Smooth muscle cell (in vitro differentiated cells): ENCODE measurements at regions not wholly inside any gene's neighbourhood (a gene's known extent, or its start where the extent isn't known, plus 50 kb on each side); places are given as distances from the start of the nearest gene placed in this dataset.

Experiments
- DNase-seq: peaks from one replicate; lab custom pipeline; 2025; ENCODE audit not compliant: unreplicated experiment; lab: John Stamatoyannopoulos, UW
- H2AFZ ChIP-seq: fragments of 200-600 bp; sonication (generic); 2 replicates; pipeline ENCODE4 v1.6.0; 2016; ENCODE audit warnings: antibody characterized with exemption, low read depth, mild to moderate bottlenecking
- H3F3A ChIP-seq: fragments of 200-600 bp; sonication (generic); 2 replicates; pipeline ENCODE4 v1.6.0; 2017; ENCODE audit warnings: antibody characterized with exemption, low read depth
- H3K27ac ChIP-seq: fragments of 200-600 bp; sonication (generic); 2 replicates; pipeline ENCODE4 v1.5.1; 2016; ENCODE audit warnings: low read depth, mild to moderate bottlenecking
- H3K27me3 ChIP-seq: fragments of 200-600 bp; sonication (generic); 2 replicates; pipeline ENCODE4 v1.6.1; 2016; ENCODE audit warnings: low read depth, mild to moderate bottlenecking
- H3K36me3 ChIP-seq: fragments of 200-600 bp; sonication (generic); 2 replicates; pipeline ENCODE4 v1.5.1; 2016; ENCODE audit warnings: low read depth
- H3K4me1 ChIP-seq: fragments of 200-600 bp; sonication (generic); 2 replicates; pipeline ENCODE4 v1.5.1; 2016; ENCODE audit warnings: low read depth
- H3K4me2 ChIP-seq: fragments of 200-600 bp; sonication (generic); 2 replicates; pipeline ENCODE4 v1.6.0; 2016; ENCODE audit warnings: mild to moderate bottlenecking
- H3K4me3 ChIP-seq: fragments of 200-600 bp; sonication (generic); 2 replicates; pipeline ENCODE4 v1.5.1; 2016; ENCODE audit warnings: mild to moderate bottlenecking
- H3K79me2 ChIP-seq: fragments of 200-600 bp; sonication (generic); 2 replicates; pipeline ENCODE4 v1.6.0; 2016; ENCODE audit warnings: low read depth, mild to moderate bottlenecking
- H3K9ac ChIP-seq: fragments of 200-600 bp; sonication (generic); 2 replicates; pipeline ENCODE4 v1.6.0; 2016; ENCODE audit warnings: low read depth
- H3K9me3 ChIP-seq: fragments of 200-600 bp; sonication (generic); replicated peaks from 2 replicates; pipeline ENCODE4 v1.5.1; 2016; ENCODE audit warnings: low read depth
- H4K20me1 ChIP-seq: fragments of 200-600 bp; sonication (generic); 2 replicates; pipeline ENCODE4 v1.6.0; 2016; ENCODE audit warnings: low read depth
- WGBS: methylation state at CpG from one replicate; pipeline ENCODE4 v1.1.7; 2016; ENCODE audit warnings: low lambda C conversion rate; 5-methylcytosine and 5-hydroxymethylcytosine counted together
- TF ChIP-seq, protein P1 (sequence below): fragments of 200-600 bp; sonication (generic); IDR thresholded peaks from 2 replicates; pipeline ENCODE4 v1.5.1; 2017; ENCODE audit warnings: borderline replicate concordance, mild to moderate bottlenecking, antibody characterized with exemption; ENCODE audit not compliant: insufficient read depth, poor library complexity, severe bottlenecking

- Histone ChIP-seq H4K20me1 (no peaks in the 10 kb centered on the region), H3K4me3 (no peak overlapping the region), H2AFZ (no peak overlapping the region), H3K79me2 (no peaks in the 10 kb centered on the region), H3K4me2 (no peak overlapping the region), H3K9ac (no peak overlapping the region), H3K9me3 (no peaks in the 10 kb centered on the region), H3K27ac (no peak overlapping the region), H3K36me3 (no peaks in the 10 kb centered on the region), H3K27me3 (no peaks in the 10 kb centered on the region), H3F3A (no peaks in the 10 kb centered on the region), H3K4me1 (no peaks in the 10 kb centered on the region)
- TF ChIP-seq, protein P1, sequence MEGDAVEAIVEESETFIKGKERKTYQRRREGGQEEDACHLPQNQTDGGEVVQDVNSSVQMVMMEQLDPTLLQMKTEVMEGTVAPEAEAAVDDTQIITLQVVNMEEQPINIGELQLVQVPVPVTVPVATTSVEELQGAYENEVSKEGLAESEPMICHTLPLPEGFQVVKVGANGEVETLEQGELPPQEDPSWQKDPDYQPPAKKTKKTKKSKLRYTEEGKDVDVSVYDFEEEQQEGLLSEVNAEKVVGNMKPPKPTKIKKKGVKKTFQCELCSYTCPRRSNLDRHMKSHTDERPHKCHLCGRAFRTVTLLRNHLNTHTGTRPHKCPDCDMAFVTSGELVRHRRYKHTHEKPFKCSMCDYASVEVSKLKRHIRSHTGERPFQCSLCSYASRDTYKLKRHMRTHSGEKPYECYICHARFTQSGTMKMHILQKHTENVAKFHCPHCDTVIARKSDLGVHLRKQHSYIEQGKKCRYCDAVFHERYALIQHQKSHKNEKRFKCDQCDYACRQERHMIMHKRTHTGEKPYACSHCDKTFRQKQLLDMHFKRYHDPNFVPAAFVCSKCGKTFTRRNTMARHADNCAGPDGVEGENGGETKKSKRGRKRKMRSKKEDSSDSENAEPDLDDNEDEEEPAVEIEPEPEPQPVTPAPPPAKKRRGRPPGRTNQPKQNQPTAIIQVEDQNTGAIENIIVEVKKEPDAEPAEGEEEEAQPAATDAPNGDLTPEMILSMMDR, result no peak
- DNase-seq, result no peak
- WGBS, result 88% methylated on average over 5 of the region's 5 CpGs
Observed at GRCh38 chr7:83798489-83798888, 149.6 kb upstream of the SEMA3E start.

GRCh38 chr7:83796760-83797159 is 147.8 kb upstream of the SEMA3E start:
- Histone ChIP-seq H3K4me1 (no peaks in the 10 kb centered on the region), H3K4me3 (no peak overlapping the region), H3K4me2 (no peak overlapping the region), H3F3A (no peaks in the 10 kb centered on the region), H3K27me3 (no peaks in the 10 kb centered on the region), H3K9ac (no peak overlapping the region), H4K20me1 (no peaks in the 10 kb centered on the region), H3K9me3 (no peaks in the 10 kb centered on the region), H3K36me3 (no peaks in the 10 kb centered on the region), H3K79me2 (no peaks in the 10 kb centered on the region), H2AFZ (no peak overlapping the region), H3K27ac (no peak overlapping the region)
- TF ChIP-seq, protein P1, result no peak
- no peak for DNase-seq
- WGBS, result 93% methylated on average over 3 of the region's 3 CpGs

DNA sequence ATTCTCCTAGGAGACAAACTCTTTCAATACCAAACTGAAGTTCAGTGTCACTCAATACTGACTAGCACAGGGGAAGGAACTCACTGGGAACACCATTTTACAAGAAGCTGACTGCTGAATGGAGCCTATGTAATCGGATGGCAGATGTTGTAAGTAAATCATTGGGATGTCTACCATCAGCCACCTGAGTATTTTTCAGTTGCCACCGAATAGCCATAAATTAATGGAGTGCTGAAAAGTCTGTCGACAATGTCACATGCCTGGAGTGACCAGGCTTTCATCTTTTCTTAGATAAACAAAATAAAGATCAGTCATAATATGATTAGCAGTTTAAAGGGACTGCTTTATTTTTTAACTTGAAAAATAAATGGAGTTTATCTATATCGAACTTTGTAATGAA is 145.9 kb upstream of the SEMA3E start:
- Histone ChIP-seq H3K9ac (no peak overlapping the region), H3K36me3 (no peaks in the 10 kb centered on the region), H3K4me1 (no peaks in the 10 kb centered on the region), H3K9me3 (no peaks in the 10 kb centered on the region), H3K4me2 (no peak overlapping the region), H3K79me2 (no peaks in the 10 kb centered on the region), H3F3A (no peaks in the 10 kb centered on the region), H3K27ac (no peak overlapping the region), H2AFZ (no peak overlapping the region), H4K20me1 (no peaks in the 10 kb centered on the region), H3K27me3 (no peaks in the 10 kb centered on the region), H3K4me3 (no peak overlapping the region)
- DNase-seq, result no peak
- TF ChIP-seq, protein P1, result no peak
- WGBS, result 83% methylated on average over 4 of the region's 4 CpGs

- Histone ChIP-seq H3K9me3 (no peaks in the 10 kb centered on the region), H2AFZ (no peak overlapping the region), H3K79me2 (no peaks in the 10 kb centered on the region), H3K36me3 (no peaks in the 10 kb centered on the region), H3K27ac (no peak overlapping the region), H3K27me3 (no peaks in the 10 kb centered on the region), H3F3A (no peaks in the 10 kb centered on the region), H3K4me1 (no peaks in the 10 kb centered on the region), H3K9ac (no peak overlapping the region), H4K20me1 (no peaks in the 10 kb centered on the region), H3K4me3 (no peak overlapping the region), H3K4me2 (no peak overlapping the region)
- 85% methylated on average over 3 of the region's 3 CpGs for whole genome bisulfite sequencing
- no peak for DNase-seq
- TF ChIP-seq, protein P1, result no peak
Observed at GRCh38 chr7:83793558-83793957, 144.6 kb upstream of the SEMA3E start.
